PC-9 (cell line): ENCODE measurements at regions not wholly inside any gene's neighbourhood (a gene's known extent, or its start where the extent isn't known, plus 50 kb on each side); places are given as distances from the start of the nearest gene placed in this dataset.

Source experiments
- BruUV-seq: library from RNA; stranded (reverse); fragments of 400-500 nt; replicated peaks from 2 replicates; lab custom pipeline; 2021; lab: Mats Ljungman, UMichigan
- CTCF ChIA-PET: fragments of 300-600 bp; sonication (Branson Sonifier 250); formaldehyde crosslinking; loops from one replicate; lab custom pipeline; 2022; ENCODE audit warnings: antibody characterized with exemption; lab: Charles Lee
- POLR2A ChIA-PET: fragments of 300-600 bp; sonication (Branson Sonifier 250); formaldehyde crosslinking; loops from one replicate; lab custom pipeline; 2022; ENCODE audit warnings: antibody characterized with exemption; ENCODE audit not compliant: unreplicated experiment; lab: Charles Lee
- DNase-seq, 2 experiments: peaks; one replicate each; pipeline versions ENCODE4 v3.0.0 to v3.0.0-alpha.2; 2015 to 2022; ENCODE audit warnings: mixed read lengths in 1 of 2
- H2AFZ ChIP-seq: fragments of 200-600 bp; sonication (generic); 2 replicates; pipeline ENCODE4 v1.8.1; 2017; ENCODE audit warnings: antibody characterized with exemption
- H3F3A ChIP-seq: fragments of 200-600 bp; sonication (generic); 2 replicates; pipeline ENCODE4 v1.8.1; 2017; ENCODE audit warnings: antibody characterized with exemption, mild to moderate bottlenecking, low read depth; ENCODE audit not compliant: insufficient read depth
- H3K27ac ChIP-seq: fragments of 200-600 bp; sonication (generic); 2 replicates; pipeline ENCODE4 v1.6.1; 2016; ENCODE audit warnings: mixed run types
- H3K27me3 ChIP-seq: fragments of 200-600 bp; sonication (generic); 2 replicates; pipeline ENCODE4 v1.6.1; 2016; ENCODE audit warnings: low read depth, mixed run types; ENCODE audit not compliant: insufficient read depth
- H3K36me3 ChIP-seq: fragments of 200-600 bp; sonication (generic); 2 replicates; pipeline ENCODE4 v1.6.1; 2016; ENCODE audit warnings: low read depth, mixed run types
- H3K4me1 ChIP-seq: fragments of 200-600 bp; sonication (generic); replicated peaks from 2 replicates; pipeline ENCODE4 v1.6.1; 2016; ENCODE audit warnings: mixed run types; ENCODE audit not compliant: insufficient read depth
- H3K4me2 ChIP-seq: fragments of 200-600 bp; sonication (generic); 2 replicates; pipeline ENCODE4 v1.6.1; 2017; ENCODE audit warnings: mixed run types
- H3K4me3 ChIP-seq: fragments of 200-600 bp; sonication (generic); 2 replicates; pipeline ENCODE4 v1.6.1; 2016; ENCODE audit warnings: mixed run types
- H3K79me2 ChIP-seq: fragments of 200-600 bp; sonication (generic); 2 replicates; pipeline ENCODE4 v1.6.1; 2017; ENCODE audit warnings: low read depth, mixed run types
- H3K9me2 ChIP-seq: fragments of 200-600 bp; sonication (generic); 2 replicates; pipeline ENCODE4 v1.8.1; 2017; ENCODE audit warnings: mild to moderate bottlenecking; ENCODE audit not compliant: insufficient read depth
- H3K9me3 ChIP-seq: fragments of 200-600 bp; sonication (generic); 2 replicates; pipeline ENCODE4 v1.8.1; 2016; ENCODE audit warnings: low read depth; ENCODE audit not compliant: insufficient read depth
- H4K20me1 ChIP-seq: fragments of 200-600 bp; sonication (generic); 2 replicates; pipeline ENCODE4 v1.8.1; 2017; ENCODE audit not compliant: insufficient read depth
- CTCF ChIP-seq: fragments of 200-600 bp; sonication (generic); conservative IDR thresholded peaks from 2 replicates; pipeline ENCODE4 v1.6.1; 2017; ENCODE audit warnings: mixed run types, antibody characterized with exemption, mild to moderate bottlenecking, moderate library complexity
- EZH2 ChIP-seq: fragments of 200-600 bp; sonication (generic); IDR thresholded peaks from 2 replicates; pipeline ENCODE4 v1.8.0; 2017; ENCODE audit warnings: antibody characterized with exemption, low read depth
- intact Hi-C: fragments of 100-400 bp; cut with micrococcal nuclease; formaldehyde crosslinking; loops from one replicate; pipeline ENCODE4 v1.10.0; 2022; ENCODE audit not compliant: unreplicated experiment

- Histone ChIP-seq H3K27ac (no peak overlapping the region), H3K4me3 (no peak overlapping the region), H3K4me2 (no peak overlapping the region), H3K9me3 (peaks cover 5% of the 10 kb centered on the region; the same call in 1 of the 2 replicates), H3K9me2 (no peaks in the 10 kb centered on the region), H3K79me2 (no peaks in the 10 kb centered on the region), H3K27me3 (no peaks in the 10 kb centered on the region), H3F3A (no peaks in the 10 kb centered on the region), H3K4me1 (no peaks in the 10 kb centered on the region), H2AFZ (no peak overlapping the region), H3K36me3 (no peaks in the 10 kb centered on the region), H4K20me1 (no peaks in the 10 kb centered on the region)
- no TSS peak for BruUV-seq
- DNase-seq, result no peak
- ChIA-PET CTCF (no interaction called here), POLR2A (no interaction called here)
- intact Hi-C loops, result no loop called here
- TF ChIP-seq EZH2 (no peak), CTCF (no peak)
Measured at GRCh38 chr2:220318508-220318907, 691.1 kb downstream of the SLC4A3 start.

GRCh38 chr2:220320326-220320725 lies 692.9 kb downstream of the SLC4A3 start:
- Histone ChIP-seq H4K20me1 (no peaks in the 10 kb centered on the region), H3K9me2 (no peaks in the 10 kb centered on the region; the same call in 1 of the 2 replicates), H3F3A (no peaks in the 10 kb centered on the region), H3K27me3 (no peaks in the 10 kb centered on the region), H3K79me2 (no peaks in the 10 kb centered on the region), H3K36me3 (no peaks in the 10 kb centered on the region), H3K9me3 (no peaks in the 10 kb centered on the region), H3K4me1 (no peaks in the 10 kb centered on the region), H3K27ac (no peak overlapping the region), H2AFZ (no peak overlapping the region), H3K4me3 (no peak overlapping the region), H3K4me2 (no peak overlapping the region)
- POLR2A ChIA-PET, result no interaction called here
- no peak for DNase-seq
- BruUV-seq, result no TSS peak
- CTCF ChIA-PET, result no interaction called here
- no peak for TF ChIP-seq CTCF
- no peak for TF ChIP-seq EZH2
- intact Hi-C loops, result no loop called here

GRCh38 chr2:220332886-220333285 lies 705.5 kb downstream of the SLC4A3 start:
- Histone ChIP-seq H3K27ac (no peak overlapping the region), H3K9me3 (peaks cover 6% of the 10 kb centered on the region), H3K4me3 (no peak overlapping the region), H3K4me1 (peaks cover 24% of the 10 kb centered on the region), H3K9me2 (no peaks in the 10 kb centered on the region), H3K4me2 (0 out of 2 replicates have a peak overlapping the region, but pooled peaks have one; percentile 10), H3K27me3 (no peaks in the 10 kb centered on the region), H3K79me2 (no peaks in the 10 kb centered on the region), H2AFZ (no peak overlapping the region), H4K20me1 (no peaks in the 10 kb centered on the region), H3F3A (no peaks in the 10 kb centered on the region), H3K36me3 (no peaks in the 10 kb centered on the region)
- intact Hi-C loops, result no loop called here
- peak in 1 of 2 experiments; percentile 65 for DNase-seq
- TF ChIP-seq EZH2 (no peak), CTCF (no peak)
- no TSS peak for BruUV-seq
- CTCF ChIA-PET, result no interaction called here
- POLR2A ChIA-PET, result no interaction called here
